Ovary (tissue), 7 donors: ENCODE measurements at regions not wholly inside any gene's neighbourhood (a gene's known extent, or its start where the extent isn't known, plus 50 kb on each side); places are given as distances from the start of the nearest gene placed in this dataset.

ENCODE experiments used
- DNase-seq, 5 donors: peaks; one replicate each; pipeline ENCODE4 v3.0.0-alpha.2; 2019 to 2020
- H3K27ac ChIP-seq, 2 donors: fragments of 200-600 bp; one replicate each; pipeline versions ENCODE4 v1.5.1 to v1.8.0; 2019 to 2022
- H3K27me3 ChIP-seq: fragments of 200-600 bp; one replicate; pipeline ENCODE4 v1.8.0; 2022
- H3K36me3 ChIP-seq: fragments of 200-600 bp; sonication (generic); one replicate; pipeline ENCODE4 v1.5.1; 2019
- H3K4me1 ChIP-seq: one replicate; pipeline ENCODE4 v1.8.1; 2013; ENCODE audit warnings: mild to moderate bottlenecking, moderate library complexity; ENCODE audit not compliant: insufficient read depth
- H3K4me3 ChIP-seq: fragments of 200-600 bp; sonication (generic); one replicate; pipeline ENCODE4 v1.5.1; 2017
- H3K9me3 ChIP-seq, 2 donors: fragments of 200-600 bp in 1 of 2; sonication (generic) in 1 of 2; one replicate each; pipeline versions ENCODE4 v1.5.1 to v1.8.1; 2013 to 2019; ENCODE audit warnings: mild to moderate bottlenecking in 1 of 2, moderate library complexity in 1 of 2
- EP300 ChIP-seq: sonication (generic); formaldehyde crosslinking; IDR thresholded peaks from one replicate; pipeline ENCODE4 v1.6.1; 2017; ENCODE audit warnings: antibody characterized with exemption
- POLR2A ChIP-seq: fragments of 450-650 bp; IDR thresholded peaks from one replicate; pipeline ENCODE4 v1.6.1; 2017; ENCODE audit warnings: antibody characterized with exemption, mild to moderate bottlenecking, moderate library complexity
- WGBS, 3 donors: extraction: QIAGEN DNeasy Blood & Tissue Kit in 1 of 3; methylation state at CpG; one replicate each; pipeline versions ENCODE4 v1.1.5 to v1.1.7; 2013 to 2017; 5-methylcytosine and 5-hydroxymethylcytosine counted together
- intact Hi-C, 4 donors: fragments of 100-400 bp; cut with DNase I; formaldehyde crosslinking; loops; one replicate each; pipeline versions ENCODE4 v1.11.0 to v1.15.1; 2022 to 2023
- TF ChIP-seq, protein P1 (sequence below), 3 donors: fragments of 450-650 bp in 2 of 3; fragments of 200-600 bp in 1 of 3; IDR thresholded peaks; one replicate each; pipeline versions ENCODE4 v1.5.1 to v1.8.0; 2016 to 2022; ENCODE audit warnings: antibody characterized with exemption in 3 of 3, mild to moderate bottlenecking in 1 of 3
- donor health status: DM: no; HTN: no; CAD: no; lungs with moderate emphysema.
- donor health status: DM: no; HTN: no; CAD: no.
- donor health status: Bipolar disorder and iron deficiency.
- donor health status: DM: no; HTN: no; CAD: no.
- donor health status: DM: yes; HTN: yes; CAD: no.

DNA sequence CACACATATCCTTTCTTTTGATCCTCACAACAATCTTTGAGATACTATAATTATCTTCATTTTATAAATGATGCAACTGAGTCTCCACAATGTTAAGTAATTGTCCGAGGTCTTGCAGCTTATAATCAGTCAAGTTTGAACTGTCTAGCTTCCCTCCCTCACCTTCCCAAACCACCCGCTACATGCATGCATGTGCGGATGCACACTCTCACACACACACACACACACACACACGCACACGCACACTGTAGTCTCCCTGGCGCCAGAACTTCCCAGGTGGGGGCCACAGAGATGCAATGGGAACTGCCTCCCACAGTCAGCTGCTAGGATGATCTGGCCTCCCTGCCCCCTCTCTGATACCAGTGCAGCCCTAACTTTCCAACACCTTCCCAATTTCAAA, 501.3 kb downstream of the BUD13 start:
- no peak overlapping the region for H3K4me3 ChIP-seq
- no peaks in the 10 kb centered on the region for H3K9me3 ChIP-seq
- intact Hi-C loops = loop anchor here in 2 of 4 donors (10.0 kb wide), 1 partner anchor 947 kb away; no protein-coding TSS in a partner anchor
- no peak for TF ChIP-seq EP300
- no peak for TF ChIP-seq POLR2A
- TF ChIP-seq, protein P1, sequence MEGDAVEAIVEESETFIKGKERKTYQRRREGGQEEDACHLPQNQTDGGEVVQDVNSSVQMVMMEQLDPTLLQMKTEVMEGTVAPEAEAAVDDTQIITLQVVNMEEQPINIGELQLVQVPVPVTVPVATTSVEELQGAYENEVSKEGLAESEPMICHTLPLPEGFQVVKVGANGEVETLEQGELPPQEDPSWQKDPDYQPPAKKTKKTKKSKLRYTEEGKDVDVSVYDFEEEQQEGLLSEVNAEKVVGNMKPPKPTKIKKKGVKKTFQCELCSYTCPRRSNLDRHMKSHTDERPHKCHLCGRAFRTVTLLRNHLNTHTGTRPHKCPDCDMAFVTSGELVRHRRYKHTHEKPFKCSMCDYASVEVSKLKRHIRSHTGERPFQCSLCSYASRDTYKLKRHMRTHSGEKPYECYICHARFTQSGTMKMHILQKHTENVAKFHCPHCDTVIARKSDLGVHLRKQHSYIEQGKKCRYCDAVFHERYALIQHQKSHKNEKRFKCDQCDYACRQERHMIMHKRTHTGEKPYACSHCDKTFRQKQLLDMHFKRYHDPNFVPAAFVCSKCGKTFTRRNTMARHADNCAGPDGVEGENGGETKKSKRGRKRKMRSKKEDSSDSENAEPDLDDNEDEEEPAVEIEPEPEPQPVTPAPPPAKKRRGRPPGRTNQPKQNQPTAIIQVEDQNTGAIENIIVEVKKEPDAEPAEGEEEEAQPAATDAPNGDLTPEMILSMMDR (IDR thresholded peaks at IDR 0.05) = no peak
- H3K27me3 ChIP-seq = no peaks in the 10 kb centered on the region
- H3K36me3 ChIP-seq = no peaks in the 10 kb centered on the region
- WGBS, 3 donors = 67 to 85% (median 70%) methylated on average over 6 of the region's 6 CpGs
- H3K4me1 ChIP-seq = no peaks in the 10 kb centered on the region
- no peak overlapping the region for H3K27ac ChIP-seq
- no peak for DNase-seq

DNA sequence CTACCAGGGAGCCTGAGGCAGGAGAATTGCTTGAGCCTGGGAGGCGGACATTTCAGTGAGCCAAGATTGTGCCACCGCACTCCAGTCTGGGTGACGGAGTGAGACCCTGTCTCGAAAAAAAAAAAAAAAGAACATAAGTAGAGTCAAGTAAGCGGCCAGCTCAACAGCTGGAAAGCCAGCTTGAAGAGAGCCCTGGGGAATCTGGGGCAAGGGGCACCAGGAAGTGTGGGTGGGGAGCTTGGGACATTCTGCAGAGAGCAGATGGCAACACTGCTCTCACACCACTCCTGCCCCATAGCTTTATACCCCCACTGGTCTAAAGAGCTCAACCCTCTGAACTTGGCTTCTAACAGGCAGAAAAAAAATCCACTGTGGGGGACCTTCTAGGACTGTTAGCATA, 505.6 kb downstream of the BUD13 start:
- Histone ChIP-seq H3K4me1 (no peaks in the 10 kb centered on the region), H3K9me3 (no peaks in the 10 kb centered on the region), H3K27me3 (no peaks in the 10 kb centered on the region), H3K36me3 (no peaks in the 10 kb centered on the region), H3K4me3 (no peak overlapping the region), H3K27ac (no peak overlapping the region)
- no peak for TF ChIP-seq POLR2A
- no peak for TF ChIP-seq EP300
- TF ChIP-seq, protein P1 (IDR thresholded peaks at IDR 0.05) = no peak
- DNase-seq = no peak
- 74 to 75% (median 75%) methylated on average over 4 to 5 of the region's 5 CpGs for WGBS, 3 donors
- intact Hi-C loops = no loop called here

DNA sequence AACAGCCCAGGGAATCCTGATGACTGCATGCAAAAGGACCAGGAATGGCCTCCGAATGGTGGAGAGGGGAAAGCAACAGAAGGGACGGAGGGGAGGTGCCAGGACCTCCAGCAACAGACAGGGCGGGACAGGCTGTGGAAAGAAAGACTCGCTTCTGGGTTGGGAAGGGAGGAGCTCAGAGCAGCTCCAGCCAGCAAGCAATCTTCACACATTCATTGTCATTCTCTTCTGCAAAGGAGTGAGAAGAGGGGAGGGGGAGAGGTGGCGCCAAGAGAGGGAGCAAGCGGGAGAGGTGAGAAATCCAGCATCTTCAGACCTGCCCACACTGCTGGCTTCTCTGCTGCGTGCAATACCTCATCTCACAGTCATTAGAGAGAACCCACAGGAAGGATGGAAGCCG, 509.0 kb downstream of the BUD13 start:
- no peaks in the 10 kb centered on the region for H3K36me3 ChIP-seq
- H3K27ac ChIP-seq = no peak overlapping the region
- TF ChIP-seq EP300 = no peak
- TF ChIP-seq, protein P1 (IDR thresholded peaks at IDR 0.05) = no peak
- TF ChIP-seq POLR2A = no peak
- H3K9me3 ChIP-seq = no peaks in the 10 kb centered on the region
- DNase-seq = no peak
- H3K4me1 ChIP-seq = no peaks in the 10 kb centered on the region
- H3K4me3 ChIP-seq = no peak overlapping the region
- 55 to 69% (median 67%) methylated on average over 8 of the region's 8 CpGs for WGBS, 3 donors
- intact Hi-C loops = no loop called here
- no peaks in the 10 kb centered on the region for H3K27me3 ChIP-seq

DNA sequence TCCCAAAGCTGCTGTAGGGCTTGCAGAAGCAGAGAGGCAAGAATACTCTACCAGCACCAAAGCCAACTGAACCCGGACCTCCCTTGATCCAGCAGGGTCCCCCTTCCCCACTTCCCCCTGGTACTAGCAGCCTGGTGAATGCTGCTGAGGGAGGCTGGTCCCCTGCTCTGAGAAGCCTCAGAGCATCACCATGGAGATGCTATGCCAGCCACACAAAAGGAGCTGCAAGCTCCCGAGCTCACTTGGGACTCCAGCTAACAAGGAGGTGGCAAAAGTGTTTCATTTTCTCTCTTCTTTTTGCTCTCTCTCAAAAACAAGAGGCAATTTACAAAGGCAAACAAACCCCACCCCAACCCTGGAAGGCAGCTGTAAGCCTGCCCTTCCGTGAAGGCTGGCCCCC, 509.8 kb downstream of the BUD13 start:
- 43 to 63% (median 59%) methylated on average over 3 of the region's 3 CpGs for WGBS, 3 donors
- H3K9me3 ChIP-seq = no peaks in the 10 kb centered on the region
- intact Hi-C loops = no loop called here
- H3K27me3 ChIP-seq = no peaks in the 10 kb centered on the region
- no peak for DNase-seq
- TF ChIP-seq, protein P1 (IDR thresholded peaks at IDR 0.05) = no peak
- no peak for TF ChIP-seq POLR2A
- no peak for TF ChIP-seq EP300
- no peak overlapping the region for H3K4me3 ChIP-seq
- H3K36me3 ChIP-seq = no peaks in the 10 kb centered on the region
- H3K27ac ChIP-seq = no peak overlapping the region
- no peaks in the 10 kb centered on the region for H3K4me1 ChIP-seq

DNA sequence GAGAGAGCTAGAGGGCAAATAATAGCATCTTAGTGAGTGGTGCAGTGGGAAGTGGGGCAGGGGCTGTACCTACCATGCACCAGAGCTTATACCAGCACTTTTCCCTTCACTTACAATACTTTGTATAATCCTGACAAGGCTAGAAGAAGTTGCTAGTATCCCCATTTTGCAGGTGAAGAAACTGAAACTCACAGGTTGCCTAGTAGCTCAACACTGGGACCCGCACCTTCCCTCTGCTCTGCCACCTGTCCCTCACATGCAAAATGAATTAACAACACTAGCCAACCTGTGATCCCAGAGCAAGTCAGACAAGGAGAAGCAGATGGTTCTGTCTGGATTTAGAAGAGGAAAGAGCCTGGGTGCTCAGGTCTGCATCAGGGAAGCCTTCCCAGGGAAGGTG, 510.4 kb downstream of the BUD13 start:
- Histone ChIP-seq H3K9me3 (no peaks in the 10 kb centered on the region), H3K4me3 (no peak overlapping the region), H3K4me1 (no peaks in the 10 kb centered on the region), H3K27me3 (no peaks in the 10 kb centered on the region), H3K36me3 (no peaks in the 10 kb centered on the region), H3K27ac (no peak overlapping the region)
- TF ChIP-seq EP300 = no peak
- TF ChIP-seq, protein P1 (IDR thresholded peaks at IDR 0.05) = no peak
- WGBS, 3 donors = 93 to 100% (median 94%) methylated on average over 1 of the region's 1 CpG
- no peak for DNase-seq
- intact Hi-C loops = no loop called here
